Activated naive CD8-positive, alpha-beta T cell treated with anti-CD3 and anti-CD28 coated beads, Interleukin-2, amount 10 ng/mL, durations not matched to agents 7 days and 5 days (primary cell): ENCODE measurements at regions not wholly inside any gene's neighbourhood (a gene's known extent, or its start where the extent isn't known, plus 50 kb on each side); places are given as distances from the start of the nearest gene placed in this dataset.

Experiments
- ATAC-seq: fragments of 150-1000 bp; cut with Tn5 transposase; one replicate; pipeline ENCODE4 v1.10.0; 2021; ENCODE audit warnings: low read depth, moderate library complexity
- POLR2A ChIA-PET: fragments of 350-600 bp; sonication (Branson Sonifier 250); formaldehyde crosslinking; loops from one replicate; lab custom pipeline; 2021; ENCODE audit warnings: antibody characterized with exemption; lab: Charles Lee
- DNase-seq: peaks from one replicate; pipeline ENCODE4 v3.0.0; 2021
- H3K27ac Mint-ChIP-seq: one replicate; pipeline ENCODE4 v1.8.0; 2022; ENCODE audit warnings: mild to moderate bottlenecking, mixed read lengths
- H3K27me3 Mint-ChIP-seq: one replicate; pipeline ENCODE4 v1.8.0; 2022; ENCODE audit warnings: mild to moderate bottlenecking, moderate library complexity, mixed read lengths
- H3K36me3 Mint-ChIP-seq: one replicate; pipeline ENCODE4 v1.8.0; 2021; ENCODE audit warnings: mild to moderate bottlenecking, mixed read lengths
- H3K4me1 Mint-ChIP-seq: one replicate; pipeline ENCODE4 v1.8.0; 2021; ENCODE audit warnings: mixed read lengths
- H3K4me3 Mint-ChIP-seq: one replicate; pipeline ENCODE4 v1.8.0; 2022; ENCODE audit warnings: mild to moderate bottlenecking, moderate library complexity, mixed read lengths
- H3K9me3 Mint-ChIP-seq: one replicate; pipeline ENCODE4 v1.8.0; 2021; ENCODE audit warnings: mixed read lengths

GRCh38 chr11:28537822-28538221 is 429.6 kb downstream of the METTL15 start:
- no peak overlapping the region for H3K27ac Mint-ChIP-seq
- no peaks in the 10 kb centered on the region for H3K36me3 Mint-ChIP-seq
- H3K9me3 Mint-ChIP-seq: no peaks in the 10 kb centered on the region
- no peaks in the 10 kb centered on the region for H3K4me1 Mint-ChIP-seq
- H3K4me3 Mint-ChIP-seq: no peak overlapping the region
- H3K27me3 Mint-ChIP-seq: peaks cover 3% of the 10 kb centered on the region
- POLR2A ChIA-PET: no interaction called here
- ATAC-seq: no peak
- no peak for DNase-seq

DNA sequence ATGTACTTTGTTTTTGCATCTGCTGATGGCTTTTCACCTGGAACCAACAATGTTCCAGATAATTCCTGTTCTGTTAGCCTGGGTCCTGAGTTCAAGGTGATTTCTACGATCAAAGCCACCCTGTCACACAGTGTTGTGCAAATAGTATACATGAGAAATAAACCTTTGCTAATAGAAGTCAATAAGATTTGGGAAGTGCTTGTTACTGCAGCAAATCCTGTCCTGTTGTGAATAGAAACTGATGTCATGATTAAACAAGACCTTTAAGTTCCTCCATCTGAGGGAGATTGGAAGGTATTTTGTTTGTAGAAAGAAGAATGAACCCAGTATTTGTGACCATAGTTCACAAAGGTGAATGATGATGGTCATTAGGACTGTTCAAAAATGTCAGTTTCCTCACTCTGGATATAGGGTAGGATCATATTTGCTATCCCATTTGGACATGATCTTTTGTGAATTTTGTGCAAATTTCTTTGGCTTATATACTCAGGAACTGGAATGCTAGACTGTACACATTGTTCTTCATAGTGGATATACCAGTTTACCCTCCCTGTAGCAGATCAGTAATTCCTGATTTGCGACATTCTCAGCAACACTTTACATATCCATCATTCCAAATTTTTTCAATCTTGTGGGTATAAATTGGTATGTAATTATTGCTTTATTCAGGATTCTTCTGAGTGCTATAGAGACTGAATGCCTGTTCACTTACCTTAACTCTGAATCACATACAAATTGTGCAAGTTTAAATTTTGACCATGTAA is 428.5 kb downstream of the METTL15 start:
- no peak overlapping the region for H3K4me3 Mint-ChIP-seq
- no peaks in the 10 kb centered on the region for H3K4me1 Mint-ChIP-seq
- H3K27ac Mint-ChIP-seq: no peak overlapping the region
- H3K9me3 Mint-ChIP-seq: no peaks in the 10 kb centered on the region
- peaks cover 3% of the 10 kb centered on the region for H3K27me3 Mint-ChIP-seq
- POLR2A ChIA-PET: no interaction called here
- DNase-seq: no peak
- ATAC-seq: no peak
- H3K36me3 Mint-ChIP-seq: no peaks in the 10 kb centered on the region

DNA sequence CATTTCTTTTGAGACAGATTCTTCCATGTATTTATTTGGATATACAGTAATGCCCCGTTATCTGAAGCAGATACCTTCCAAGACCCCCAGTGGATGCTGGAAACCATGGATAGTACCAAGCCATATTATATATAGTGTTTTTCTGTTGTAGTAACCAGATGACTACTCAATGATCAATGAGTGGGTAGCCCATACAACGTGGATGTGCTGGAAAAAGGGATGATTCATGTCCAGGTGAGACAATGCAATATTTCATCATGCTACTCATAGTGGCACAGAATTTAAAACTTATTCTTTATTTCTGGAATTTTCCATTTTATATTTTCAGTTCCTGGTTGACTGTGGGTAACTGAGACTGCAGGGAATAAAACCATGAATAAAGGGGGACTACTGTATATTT is 427.5 kb downstream of the METTL15 start:
- Mint-ChIP-seq H3K9me3 (no peaks in the 10 kb centered on the region), H3K36me3 (no peaks in the 10 kb centered on the region), H3K27ac (no peak overlapping the region), H3K27me3 (peaks cover 6% of the 10 kb centered on the region), H3K4me3 (no peak overlapping the region), H3K4me1 (no peaks in the 10 kb centered on the region)
- ATAC-seq (no peak), DNase-seq (no peak)
- POLR2A ChIA-PET: no interaction called here

GRCh38 chr11:28529540-28530410 is 421.6 kb downstream of the METTL15 start:
- POLR2A ChIA-PET: no interaction called here
- Mint-ChIP-seq H3K4me3 (no peak overlapping the region), H3K4me1 (no peaks in the 10 kb centered on the region), H3K36me3 (no peaks in the 10 kb centered on the region), H3K9me3 (peaks cover 5% of the 10 kb centered on the region), H3K27me3 (peaks cover 4% of the 10 kb centered on the region), H3K27ac (no peak overlapping the region)
- no peak for ATAC-seq
- no peak for DNase-seq

DNA sequence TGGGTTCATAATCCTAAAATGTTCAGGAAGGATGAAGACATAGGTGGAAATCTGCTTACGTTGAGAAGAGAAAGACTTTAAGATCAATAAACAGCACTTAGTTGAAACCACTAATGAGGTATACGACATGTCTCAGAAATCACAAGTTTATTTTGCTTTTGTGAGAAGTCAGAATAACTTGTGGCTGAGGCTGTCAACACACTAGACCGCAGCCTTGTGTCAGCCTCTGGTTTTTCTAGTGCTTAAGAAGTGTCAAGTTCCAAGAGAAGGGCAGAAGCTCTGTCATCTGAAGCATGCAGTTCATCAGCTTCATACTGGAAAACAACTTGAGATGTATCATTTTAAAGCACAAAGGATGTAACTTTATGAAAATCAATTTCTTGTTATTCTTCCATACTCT is 420.9 kb downstream of the METTL15 start:
- POLR2A ChIA-PET: no interaction called here
- Mint-ChIP-seq H3K27ac (no peak overlapping the region), H3K27me3 (peaks cover 4% of the 10 kb centered on the region), H3K9me3 (peaks cover 6% of the 10 kb centered on the region), H3K4me1 (no peaks in the 10 kb centered on the region), H3K36me3 (no peaks in the 10 kb centered on the region), H3K4me3 (no peak overlapping the region)
- no peak for DNase-seq
- no peak for ATAC-seq

DNA sequence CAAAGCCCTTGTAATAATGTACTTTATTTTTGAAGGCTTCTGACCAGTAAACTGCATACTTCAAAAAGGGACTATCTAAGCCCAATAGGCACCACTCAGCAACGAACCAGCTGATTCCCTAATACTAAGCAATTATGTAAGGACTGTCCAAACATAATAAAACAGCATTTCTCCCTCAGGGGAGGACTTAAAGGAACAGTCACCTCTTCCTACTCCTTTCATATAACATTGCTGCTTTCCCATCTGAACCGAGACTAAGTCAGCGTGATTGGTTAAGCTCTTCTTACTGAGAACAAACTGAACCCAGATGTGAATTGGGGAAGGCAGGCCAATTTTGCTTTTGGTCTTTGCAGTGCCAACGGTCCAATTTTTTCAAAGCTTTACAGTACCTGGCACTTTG is 420.0 kb downstream of the METTL15 start:
- no peak overlapping the region for H3K4me3 Mint-ChIP-seq
- ATAC-seq (no peak), DNase-seq (no peak)
- POLR2A ChIA-PET: no interaction called here
- no peak overlapping the region for H3K27ac Mint-ChIP-seq
- H3K27me3 Mint-ChIP-seq: peaks cover 4% of the 10 kb centered on the region
- no peaks in the 10 kb centered on the region for H3K36me3 Mint-ChIP-seq
- H3K9me3 Mint-ChIP-seq: peaks cover 6% of the 10 kb centered on the region
- no peaks in the 10 kb centered on the region for H3K4me1 Mint-ChIP-seq

- no peaks in the 10 kb centered on the region for H3K4me1 Mint-ChIP-seq
- H3K27me3 Mint-ChIP-seq: peaks cover 4% of the 10 kb centered on the region
- H3K4me3 Mint-ChIP-seq: no peak overlapping the region
- DNase-seq: no peak
- H3K27ac Mint-ChIP-seq: no peak overlapping the region
- H3K9me3 Mint-ChIP-seq: peaks cover 6% of the 10 kb centered on the region
- POLR2A ChIA-PET: no interaction called here
- H3K36me3 Mint-ChIP-seq: no peaks in the 10 kb centered on the region
- no peak for ATAC-seq
Measured at GRCh38 chr11:28526406-28526751, 418.2 kb downstream of the METTL15 start.

GRCh38 chr11:28525636-28526405 is 417.6 kb downstream of the METTL15 start:
- ATAC-seq (no peak), DNase-seq (no peak)
- H3K27ac Mint-ChIP-seq: no peak overlapping the region
- POLR2A ChIA-PET: no interaction called here
- H3K4me1 Mint-ChIP-seq: no peaks in the 10 kb centered on the region
- H3K27me3 Mint-ChIP-seq: no peaks in the 10 kb centered on the region
- H3K36me3 Mint-ChIP-seq: no peaks in the 10 kb centered on the region
- H3K4me3 Mint-ChIP-seq: no peak overlapping the region
- H3K9me3 Mint-ChIP-seq: peaks cover 6% of the 10 kb centered on the region

DNA sequence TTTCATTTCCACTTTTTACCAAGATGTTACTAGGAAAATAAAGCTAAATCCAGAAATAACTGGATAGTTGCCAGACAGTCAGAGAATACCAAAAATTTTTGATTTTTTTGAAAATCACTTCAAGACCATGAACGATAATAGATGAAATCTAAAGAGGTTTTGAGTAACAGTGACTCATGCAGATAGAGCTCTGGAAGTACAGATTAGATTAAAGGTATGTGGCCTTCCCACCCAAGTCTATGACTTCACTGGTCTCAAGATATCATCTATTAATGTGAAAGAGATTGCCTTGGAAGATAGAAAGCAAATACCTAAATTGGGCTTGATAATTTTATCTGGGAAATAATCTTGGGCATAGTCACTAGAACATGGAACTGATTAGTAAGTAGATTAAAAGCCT is 415.9 kb downstream of the METTL15 start:
- ATAC-seq (no peak), DNase-seq (no peak)
- Mint-ChIP-seq H3K27ac (no peak overlapping the region), H3K4me1 (no peaks in the 10 kb centered on the region), H3K9me3 (peaks cover 6% of the 10 kb centered on the region), H3K36me3 (no peaks in the 10 kb centered on the region), H3K4me3 (no peak overlapping the region), H3K27me3 (no peaks in the 10 kb centered on the region)
- POLR2A ChIA-PET: no interaction called here

- no peak for DNase-seq
- Mint-ChIP-seq H3K36me3 (no peaks in the 10 kb centered on the region), H3K4me1 (no peaks in the 10 kb centered on the region), H3K9me3 (peaks cover 3% of the 10 kb centered on the region), H3K27ac (no peak overlapping the region), H3K4me3 (no peak overlapping the region), H3K27me3 (no peaks in the 10 kb centered on the region)
- no peak for ATAC-seq
- POLR2A ChIA-PET: no interaction called here
Measured at GRCh38 chr11:28521075-28521474, 412.9 kb downstream of the METTL15 start.

DNA sequence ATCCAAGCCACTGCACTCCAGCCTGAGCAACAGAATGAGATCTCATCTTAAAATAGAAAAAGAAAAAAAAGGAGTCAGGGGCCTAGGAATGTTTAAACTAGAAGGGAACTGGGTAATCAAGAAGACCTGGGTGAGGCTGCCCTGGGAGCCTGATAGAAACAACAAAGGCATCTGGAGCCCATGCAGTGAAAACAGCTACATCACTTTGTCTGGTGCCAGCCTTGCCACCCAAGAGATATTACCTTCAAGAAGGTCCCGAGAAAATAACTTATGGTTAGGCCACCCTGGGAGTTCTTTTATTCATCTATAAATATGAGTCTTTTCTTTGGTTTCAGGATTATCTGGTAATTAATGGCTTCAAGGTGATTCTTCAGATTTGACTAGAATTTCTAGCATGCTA is 412.1 kb downstream of the METTL15 start:
- H3K27me3 Mint-ChIP-seq: no peaks in the 10 kb centered on the region

DNA sequence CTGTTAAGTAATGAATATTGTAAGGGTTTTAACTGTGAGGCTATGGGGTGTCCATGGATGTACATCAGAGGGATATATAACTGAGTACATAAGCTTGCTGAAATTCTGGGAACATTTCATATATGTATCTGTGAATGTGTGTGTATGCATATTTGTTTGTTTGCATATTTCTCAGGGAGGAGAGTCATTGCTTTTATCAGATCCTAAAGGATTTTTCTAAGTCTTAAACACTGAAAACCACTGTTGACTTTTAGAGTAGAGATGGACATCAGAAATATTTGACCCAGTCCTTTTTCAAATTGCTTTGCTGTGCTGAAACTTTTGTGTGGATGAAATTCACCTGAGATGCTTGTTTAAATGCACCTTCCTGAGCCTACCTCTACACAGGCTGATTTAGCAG is 410.6 kb downstream of the METTL15 start:
- Mint-ChIP-seq H3K4me3 (no peak overlapping the region), H3K27me3 (no peaks in the 10 kb centered on the region), H3K36me3 (no peaks in the 10 kb centered on the region), H3K4me1 (no peaks in the 10 kb centered on the region), H3K9me3 (no peaks in the 10 kb centered on the region), H3K27ac (no peak overlapping the region)
- DNase-seq (no peak), ATAC-seq (no peak)
- POLR2A ChIA-PET: no interaction called here

More for the DNA sequence above, 412.1 kb downstream of the METTL15 start:
- no peak for DNase-seq
- POLR2A ChIA-PET: no interaction called here
- Mint-ChIP-seq H3K27ac (no peak overlapping the region), H3K9me3 (peaks cover 3% of the 10 kb centered on the region), H3K4me3 (no peak overlapping the region), H3K4me1 (no peaks in the 10 kb centered on the region), H3K36me3 (no peaks in the 10 kb centered on the region)
- ATAC-seq: no peak

DNA sequence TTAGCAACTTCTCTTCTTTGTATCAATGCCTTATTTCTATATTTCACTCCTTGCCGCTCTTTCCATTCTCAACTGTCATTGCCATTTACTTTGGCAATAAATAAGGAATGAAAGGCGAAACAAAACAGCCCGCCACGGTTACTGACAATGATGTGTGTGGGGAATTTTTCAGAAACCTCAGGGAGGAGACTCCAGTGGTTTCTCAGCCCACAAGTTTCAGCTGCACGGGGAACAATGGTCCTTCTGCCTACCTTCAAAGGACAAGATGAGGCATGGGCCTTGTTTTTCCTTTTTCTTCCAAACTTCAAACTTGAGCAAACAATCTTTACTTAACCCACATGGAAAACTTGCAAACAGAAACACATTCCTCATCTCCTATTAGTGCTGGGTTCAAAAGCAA is 409.4 kb downstream of the METTL15 start:
- H3K27ac Mint-ChIP-seq: no peak overlapping the region
- no peak overlapping the region for H3K4me3 Mint-ChIP-seq
- POLR2A ChIA-PET: no interaction called here
- no peak for DNase-seq
- H3K36me3 Mint-ChIP-seq: no peaks in the 10 kb centered on the region
- H3K4me1 Mint-ChIP-seq: no peaks in the 10 kb centered on the region
- no peaks in the 10 kb centered on the region for H3K27me3 Mint-ChIP-seq
- peaks cover 4% of the 10 kb centered on the region for H3K9me3 Mint-ChIP-seq
- ATAC-seq: no peak
